Prostate gland (tissue), 2 donors: ENCODE measurements at regions not wholly inside any gene's neighbourhood (a gene's known extent, or its start where the extent isn't known, plus 50 kb on each side); places are given as distances from the start of the nearest gene placed in this dataset.
A peak's percentile ranks its signal among the peaks of the same experiment; 100 is the strongest.

ENCODE experiments used
- DNase-seq: peaks from one replicate; pipeline ENCODE4 v3.0.0-alpha.2; 2019; ENCODE audit warnings: low spot score
- H3K27ac ChIP-seq, 2 donors: fragments of 200-600 bp; sonication (generic); 2 replicates each; pipeline ENCODE4 v1.5.1; 2017 to 2019
- H3K27me3 ChIP-seq: fragments of 200-600 bp; sonication (generic); replicated peaks from 2 replicates; pipeline ENCODE4 v1.5.1; 2019; ENCODE audit not compliant: insufficient read depth
- H3K36me3 ChIP-seq, 2 donors: fragments of 200-600 bp; sonication (generic); 1 replicate in 1 of 2; 2 replicates in 1 of 2; pipeline versions ENCODE4 v1.5.1 to v1.8.1; 2017 to 2019
- H3K4me1 ChIP-seq: fragments of 200-600 bp; sonication (generic); replicated peaks from 2 replicates; pipeline ENCODE4 v1.5.1; 2019
- H3K4me3 ChIP-seq, 2 donors: fragments of 200-600 bp; sonication (generic); 2 replicates each; pipeline ENCODE4 v1.5.1; 2017 to 2019
- H3K9me3 ChIP-seq: fragments of 200-600 bp; sonication (generic); 2 replicates; pipeline ENCODE4 v1.5.1; 2017
- CTCF ChIP-seq, 4 experiments: fragments of 200-600 bp in 2 of 4; fragments of 450-650 bp in 2 of 4; sonication (generic) in 2 of 4; IDR thresholded peaks; 1 replicate in 3 of 4; 2 replicates in 1 of 4; pipeline ENCODE4 v1.5.1; 2016 to 2019; ENCODE audit warnings: antibody characterized with exemption in 4 of 4, mild to moderate bottlenecking in 2 of 4, moderate library complexity in 2 of 4
- POLR2A ChIP-seq: fragments of 450-650 bp; IDR thresholded peaks from one replicate; pipeline ENCODE4 v1.6.1; 2016; ENCODE audit warnings: antibody characterized with exemption, mild to moderate bottlenecking
- POLR2AphosphoS5 ChIP-seq: sonication (generic); formaldehyde crosslinking; IDR thresholded peaks from one replicate; pipeline ENCODE4 v1.6.1; 2017; ENCODE audit warnings: antibody characterized with exemption
- WGBS: methylation state at CpG from one replicate; pipeline ENCODE4 v1.1.5; 2018; 5-methylcytosine and 5-hydroxymethylcytosine counted together
- intact Hi-C: fragments of 100-400 bp; cut with DNase I; formaldehyde crosslinking; loops from one replicate; pipeline ENCODE4 v1.14.2; 2022

GRCh38 chrX:3257471-3257870, 89.0 kb downstream of the MXRA5 start:
- Histone ChIP-seq H3K27me3 (no peaks in the 10 kb centered on the region), H3K36me3 (no peaks in the 10 kb centered on the region), H3K9me3 (no peaks in the 10 kb centered on the region), H3K4me3 (no peak overlapping the region), H3K4me1 (no peaks in the 10 kb centered on the region), H3K27ac (no peak overlapping the region)
- no peak for DNase-seq
- WGBS = 62% methylated on average over 3 of the region's 3 CpGs
- intact Hi-C loops = no loop called here
- no peak for TF ChIP-seq POLR2AphosphoS5
- TF ChIP-seq POLR2A = no peak
- no peak for TF ChIP-seq CTCF (IDR thresholded peaks at IDR 0.05)

DNA sequence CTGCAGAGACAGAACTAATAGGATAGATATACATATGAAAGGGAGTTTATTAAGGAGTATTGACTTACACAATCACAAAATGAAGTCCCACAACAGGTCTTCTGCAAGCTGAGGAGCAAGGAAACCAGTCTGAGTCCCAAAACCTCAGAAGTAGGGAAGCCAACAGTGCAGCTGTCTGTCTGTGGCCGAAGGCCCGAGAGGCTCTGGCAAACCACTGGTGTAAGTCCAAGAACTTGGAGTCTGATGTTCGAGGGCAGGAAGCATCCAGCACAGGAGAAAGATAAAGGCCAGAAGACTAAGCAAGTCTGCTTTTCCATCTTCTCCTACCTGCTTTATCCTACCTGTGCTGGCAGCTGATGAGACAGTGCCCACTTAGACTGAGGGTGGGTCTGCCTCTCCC, 89.6 kb downstream of the MXRA5 start:
- no peaks in the 10 kb centered on the region for H3K27me3 ChIP-seq
- H3K27ac ChIP-seq = no peak overlapping the region
- intact Hi-C loops = no loop called here
- no peak overlapping the region for H3K4me3 ChIP-seq
- no peaks in the 10 kb centered on the region for H3K4me1 ChIP-seq
- no peaks in the 10 kb centered on the region for H3K36me3 ChIP-seq
- DNase-seq = no peak
- TF ChIP-seq CTCF (IDR thresholded peaks at IDR 0.05) = no peak
- TF ChIP-seq POLR2AphosphoS5 = no peak
- TF ChIP-seq POLR2A = no peak
- no peaks in the 10 kb centered on the region for H3K9me3 ChIP-seq
- 84% methylated on average over 3 of the region's 3 CpGs for WGBS

DNA sequence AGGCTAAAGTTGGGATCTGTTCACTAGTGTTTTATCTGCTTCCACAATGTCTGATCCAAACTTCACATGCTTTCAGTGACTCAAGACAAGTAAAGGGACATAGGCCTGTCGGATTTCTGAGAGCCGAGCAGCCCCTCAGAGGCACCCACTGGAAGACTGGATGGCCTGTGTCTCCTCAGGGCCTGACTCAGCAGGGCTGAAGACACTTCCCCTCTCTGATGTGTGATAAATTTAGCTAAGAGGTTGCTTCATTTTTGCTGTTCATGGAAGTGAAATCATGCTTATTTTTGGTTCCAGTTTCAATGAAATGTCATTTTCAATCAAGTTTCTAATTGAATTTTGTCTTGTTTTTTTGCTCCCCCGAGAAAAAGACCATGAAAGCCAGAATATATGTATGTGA, 93.7 kb downstream of the MXRA5 start:
- WGBS = 98% methylated on average over 3 of the region's 3 CpGs
- Histone ChIP-seq H3K27me3 (no peaks in the 10 kb centered on the region), H3K4me1 (no peaks in the 10 kb centered on the region), H3K4me3 (no peak overlapping the region), H3K27ac (no peak overlapping the region), H3K36me3 (no peaks in the 10 kb centered on the region), H3K9me3 (no peaks in the 10 kb centered on the region)
- TF ChIP-seq CTCF (IDR thresholded peaks at IDR 0.05) (no peak), POLR2AphosphoS5 (no peak), POLR2A (no peak)
- no peak for DNase-seq
- intact Hi-C loops = no loop called here

DNA sequence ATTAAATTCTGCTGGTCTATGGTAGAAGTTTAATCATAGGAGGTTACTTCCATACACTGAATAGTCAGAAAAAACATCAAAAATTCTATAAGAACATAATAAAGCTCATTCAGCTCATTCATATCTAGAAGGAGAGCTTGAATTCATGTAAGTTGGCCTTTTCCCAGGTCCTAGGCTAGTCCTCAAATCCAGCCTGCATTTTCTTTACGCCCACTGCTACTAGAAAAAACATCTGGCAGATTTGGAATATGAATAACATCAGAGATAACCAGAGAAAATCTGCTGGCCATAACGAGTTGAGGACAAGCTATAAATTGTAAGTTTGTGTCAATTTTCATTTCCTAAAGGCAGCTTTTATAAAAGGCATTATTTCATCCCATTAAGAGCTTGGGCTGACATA, 95.5 kb downstream of the MXRA5 start:
- Histone ChIP-seq H3K9me3 (no peaks in the 10 kb centered on the region), H3K36me3 (no peaks in the 10 kb centered on the region), H3K27ac (no peak overlapping the region), H3K4me3 (no peak overlapping the region), H3K27me3 (no peaks in the 10 kb centered on the region), H3K4me1 (no peaks in the 10 kb centered on the region)
- intact Hi-C loops = no loop called here
- DNase-seq = no peak
- TF ChIP-seq CTCF (IDR thresholded peaks at IDR 0.05) (no peak), POLR2A (no peak), POLR2AphosphoS5 (no peak)
- 35% methylated on average over 2 of the region's 2 CpGs for WGBS

DNA sequence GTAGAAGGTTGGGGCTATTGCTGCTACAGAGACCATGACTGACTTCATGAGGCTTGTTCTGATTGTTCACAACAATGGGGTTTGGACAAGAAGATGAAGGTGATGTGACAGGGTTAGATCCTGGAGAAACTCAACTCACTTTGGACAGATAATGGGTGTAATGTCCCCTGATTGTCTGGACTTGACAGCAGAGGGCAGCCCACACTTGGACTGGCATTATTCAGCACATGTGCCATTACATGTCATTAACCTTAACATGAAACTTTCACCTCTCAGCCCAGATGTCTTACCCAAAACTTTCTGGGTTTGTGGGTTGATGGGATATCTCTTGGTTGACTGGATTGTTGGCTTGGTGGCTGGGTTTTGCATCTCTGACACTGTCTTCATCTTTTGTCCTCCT, 101.5 kb downstream of the MXRA5 start:
- no peaks in the 10 kb centered on the region for H3K36me3 ChIP-seq
- no peak overlapping the region for H3K27ac ChIP-seq
- TF ChIP-seq CTCF (IDR thresholded peaks at IDR 0.05) (peak in 1 of 4 experiments; percentile 42), POLR2A (no peak)
- H3K9me3 ChIP-seq = no peaks in the 10 kb centered on the region
- no peak for DNase-seq
- intact Hi-C loops = no loop called here
- no peaks in the 10 kb centered on the region for H3K4me1 ChIP-seq
- H3K27me3 ChIP-seq = no peaks in the 10 kb centered on the region
- H3K4me3 ChIP-seq = no peak overlapping the region
